Naive thymus-derived CD4-positive, alpha-beta T cell (primary cell): ENCODE measurements at regions not wholly inside any gene's neighbourhood (a gene's known extent, or its start where the extent isn't known, plus 50 kb on each side); places are given as distances from the start of the nearest gene placed in this dataset.

Experiments
- ATAC-seq: fragments of 150-1000 bp; cut with Tn5 transposase; 2 replicates; pipeline ENCODE4 v1.10.0; 2021; ENCODE audit warnings: mild to moderate bottlenecking, moderate library complexity
- CTCF ChIA-PET: fragments of 350-600 bp; sonication (Branson Sonifier 250); formaldehyde crosslinking; loops from one replicate; lab custom pipeline; 2021; ENCODE audit warnings: antibody characterized with exemption; lab: Charles Lee
- POLR2A ChIA-PET: fragments of 350-600 bp; sonication (Branson Sonifier 250); formaldehyde crosslinking; loops from one replicate; lab custom pipeline; 2021; ENCODE audit warnings: antibody characterized with exemption, inconsistent platforms; lab: Charles Lee
- DNase-seq, 9 donors: peaks; one replicate each; pipeline versions ENCODE4 v3.0.0 to v3.0.0-alpha.2; 2020 to 2022; ENCODE audit warnings: mixed read lengths in 1 of 9
- H3K27ac ChIP-seq: one replicate; pipeline ENCODE4 v1.7.0; 2013; ENCODE audit warnings: mild to moderate bottlenecking, low read depth, low read length, moderate library complexity
- H3K27me3 ChIP-seq, 2 donors: one replicate each; pipeline ENCODE4 v1.7.0; 2013; ENCODE audit warnings: low read length in 2 of 2, mild to moderate bottlenecking in 2 of 2, moderate library complexity in 2 of 2; ENCODE audit not compliant: control insufficient read depth in 2 of 2, insufficient read depth in 2 of 2
- H3K36me3 ChIP-seq, 3 experiments: 1 replicate in 2 of 3; 2 replicates in 1 of 3; pipeline ENCODE4 v1.7.0; 2013; ENCODE audit warnings: low read length in 3 of 3, mild to moderate bottlenecking in 3 of 3, moderate library complexity in 1 of 3; ENCODE audit not compliant: insufficient read depth in 3 of 3, control insufficient read depth in 2 of 3
- H3K4me1 ChIP-seq, 2 donors: one replicate each; pipeline ENCODE4 v1.7.0; 2013; ENCODE audit warnings: low read length in 2 of 2, mild to moderate bottlenecking in 2 of 2, moderate library complexity in 1 of 2; ENCODE audit not compliant: control insufficient read depth in 2 of 2, insufficient read depth in 2 of 2
- H3K4me3 ChIP-seq: 2 replicates; pipeline ENCODE4 v1.7.0; 2013; ENCODE audit warnings: mild to moderate bottlenecking, low read length
- H3K9me3 ChIP-seq, 3 experiments: 1 replicate in 2 of 3; 2 replicates in 1 of 3; pipeline ENCODE4 v1.7.0; 2013; ENCODE audit warnings: low read length in 3 of 3; ENCODE audit not compliant: control insufficient read depth in 2 of 3
- H3K27ac Mint-ChIP-seq, 9 donors: one replicate each; pipeline ENCODE4 v1.8.0; 2020 to 2022; ENCODE audit warnings: mixed read lengths in 9 of 9, mild to moderate bottlenecking in 8 of 9, moderate library complexity in 5 of 9, inconsistent platforms in 2 of 9
- H3K27me3 Mint-ChIP-seq, 5 donors: one replicate each; pipeline ENCODE4 v1.8.0; 2021 to 2022; ENCODE audit warnings: mixed read lengths in 5 of 5, mild to moderate bottlenecking in 1 of 5
- H3K36me3 Mint-ChIP-seq, 5 donors: one replicate each; pipeline ENCODE4 v1.8.0; 2020 to 2022; ENCODE audit warnings: mixed read lengths in 5 of 5, mild to moderate bottlenecking in 3 of 5, inconsistent platforms in 1 of 5
- H3K4me1 Mint-ChIP-seq, 7 donors: one replicate each; pipeline ENCODE4 v1.8.0; 2020 to 2022; ENCODE audit warnings: mixed read lengths in 7 of 7, mild to moderate bottlenecking in 3 of 7, inconsistent platforms in 1 of 7
- H3K4me3 Mint-ChIP-seq, 10 donors: one replicate each; pipeline ENCODE4 v1.8.0; 2020 to 2022; ENCODE audit warnings: mild to moderate bottlenecking in 10 of 10, mixed read lengths in 10 of 10, moderate library complexity in 6 of 10, inconsistent platforms in 2 of 10
- H3K9me3 Mint-ChIP-seq, 11 donors: one replicate each; pipeline ENCODE4 v1.8.0; 2020 to 2022; ENCODE audit warnings: mixed read lengths in 11 of 11, mild to moderate bottlenecking in 4 of 11, inconsistent platforms in 1 of 11, moderate library complexity in 1 of 11
- intact Hi-C, 2 donors: fragments of 100-400 bp; cut with micrococcal nuclease; formaldehyde crosslinking; loops; one replicate each; pipeline ENCODE4 v1.15.1; 2023

- Histone ChIP-seq H3K27ac (no peak overlapping the region), H3K27me3 (no peaks in the 10 kb centered on the region), H3K4me1 (no peaks in the 10 kb centered on the region), H3K4me3 (no peak overlapping the region), H3K36me3 (no peaks in the 10 kb centered on the region), H3K9me3 (no peaks in the 10 kb centered on the region)
- Mint-ChIP-seq H3K27ac (no peak overlapping the region), H3K27me3 (peaks cover 0 to 16% (median 9%) of the 10 kb centered on the region in 5 donors), H3K36me3 (no peaks in the 10 kb centered on the region), H3K4me3 (no peak overlapping the region), H3K4me1 (no peaks in the 10 kb centered on the region), H3K9me3 (peaks cover 0 to 9% (median 0%) of the 10 kb centered on the region in 11 donors)
- CTCF ChIA-PET = no interaction called here
- POLR2A ChIA-PET = no interaction called here
- no peak for DNase-seq
- ATAC-seq = no peak
- intact Hi-C loops = no loop called here
Measured at GRCh38 chr7:21054427-21055112, 267.9 kb upstream of the SP8 start.

GRCh38 chr7:21059069-21059468, 272.4 kb upstream of the SP8 start:
- Mint-ChIP-seq H3K4me1 (no peaks in the 10 kb centered on the region), H3K9me3 (peaks cover 0 to 11% (median 1%) of the 10 kb centered on the region in 11 donors), H3K27ac (no peak overlapping the region), H3K4me3 (no peak overlapping the region), H3K27me3 (peaks cover 0 to 17% (median 8%) of the 10 kb centered on the region in 5 donors), H3K36me3 (no peaks in the 10 kb centered on the region)
- no peak for ATAC-seq
- H3K27me3 ChIP-seq = no peaks in the 10 kb centered on the region
- H3K4me1 ChIP-seq = no peaks in the 10 kb centered on the region
- ChIA-PET POLR2A (no interaction called here), CTCF (no interaction called here)
- H3K9me3 ChIP-seq = no peaks in the 10 kb centered on the region
- no peaks in the 10 kb centered on the region for H3K36me3 ChIP-seq
- intact Hi-C loops = no loop called here
- DNase-seq = no peak
- H3K4me3 ChIP-seq = no peak overlapping the region
- H3K27ac ChIP-seq = no peak overlapping the region

- Histone ChIP-seq H3K9me3 (no peaks in the 10 kb centered on the region), H3K36me3 (no peaks in the 10 kb centered on the region), H3K4me3 (no peak overlapping the region), H3K27me3 (no peaks in the 10 kb centered on the region), H3K27ac (no peak overlapping the region), H3K4me1 (no peaks in the 10 kb centered on the region)
- POLR2A ChIA-PET = no interaction called here
- no peak overlapping the region for H3K4me3 Mint-ChIP-seq
- DNase-seq (no peak), ATAC-seq (no peak)
- H3K36me3 Mint-ChIP-seq = no peaks in the 10 kb centered on the region
- H3K27me3 Mint-ChIP-seq = peaks cover 0 to 24% (median 6%) of the 10 kb centered on the region in 5 donors
- no peak overlapping the region for H3K27ac Mint-ChIP-seq
- CTCF ChIA-PET = no interaction called here
- peaks cover 0 to 10% (median 1%) of the 10 kb centered on the region in 11 donors for H3K9me3 Mint-ChIP-seq
- intact Hi-C loops = no loop called here
- no peaks in the 10 kb centered on the region for H3K4me1 Mint-ChIP-seq
Measured at GRCh38 chr7:21063106-21063505, 276.4 kb upstream of the SP8 start.

GRCh38 chr7:21064698-21065648, 278.3 kb upstream of the SP8 start:
- Mint-ChIP-seq H3K36me3 (no peaks in the 10 kb centered on the region), H3K27ac (no peak overlapping the region), H3K27me3 (peaks cover 0 to 14% (median 6%) of the 10 kb centered on the region in 5 donors), H3K9me3 (peaks cover 0 to 10% (median 0%) of the 10 kb centered on the region in 11 donors), H3K4me3 (no peak overlapping the region), H3K4me1 (no peaks in the 10 kb centered on the region)
- intact Hi-C loops = no loop called here
- Histone ChIP-seq H3K4me3 (no peak overlapping the region), H3K36me3 (no peaks in the 10 kb centered on the region), H3K4me1 (no peaks in the 10 kb centered on the region), H3K27me3 (no peaks in the 10 kb centered on the region), H3K27ac (no peak overlapping the region), H3K9me3 (no peaks in the 10 kb centered on the region)
- POLR2A ChIA-PET = no interaction called here
- ATAC-seq (no peak), DNase-seq (no peak)
- CTCF ChIA-PET = no interaction called here

- no peaks in the 10 kb centered on the region for H3K36me3 Mint-ChIP-seq
- peaks cover 0 to 14% (median 6%) of the 10 kb centered on the region in 5 donors for H3K27me3 Mint-ChIP-seq
- H3K9me3 Mint-ChIP-seq = peaks cover 0 to 9% (median 0%) of the 10 kb centered on the region in 11 donors
- H3K27ac Mint-ChIP-seq = no peak overlapping the region
- intact Hi-C loops = no loop called here
- POLR2A ChIA-PET = no interaction called here
- Histone ChIP-seq H3K9me3 (no peaks in the 10 kb centered on the region), H3K36me3 (no peaks in the 10 kb centered on the region), H3K4me3 (no peak overlapping the region), H3K27ac (no peak overlapping the region), H3K4me1 (no peaks in the 10 kb centered on the region), H3K27me3 (no peaks in the 10 kb centered on the region)
- H3K4me3 Mint-ChIP-seq = no peak overlapping the region
- ATAC-seq (no peak), DNase-seq (no peak)
- CTCF ChIA-PET = no interaction called here
- H3K4me1 Mint-ChIP-seq = no peaks in the 10 kb centered on the region
Measured at GRCh38 chr7:21066221-21066620, 279.5 kb upstream of the SP8 start.

GRCh38 chr7:21067216-21067615, 280.5 kb upstream of the SP8 start:
- Mint-ChIP-seq H3K27ac (no peak overlapping the region), H3K4me3 (no peak overlapping the region), H3K4me1 (no peaks in the 10 kb centered on the region), H3K27me3 (peaks cover 0 to 16% (median 10%) of the 10 kb centered on the region in 5 donors), H3K9me3 (peaks cover 0 to 9% (median 0%) of the 10 kb centered on the region in 11 donors), H3K36me3 (no peaks in the 10 kb centered on the region)
- Histone ChIP-seq H3K27me3 (no peaks in the 10 kb centered on the region), H3K4me3 (no peak overlapping the region), H3K4me1 (no peaks in the 10 kb centered on the region), H3K9me3 (no peaks in the 10 kb centered on the region), H3K36me3 (no peaks in the 10 kb centered on the region), H3K27ac (no peak overlapping the region)
- DNase-seq = no peak
- ChIA-PET POLR2A (no interaction called here), CTCF (interaction anchor here (0.7 kb wide), 1 partner anchor 1309 kb away, joined by 3 read pairs; no protein-coding TSS in a partner anchor)
- intact Hi-C loops = no loop called here
- ATAC-seq = no peak
